Loucy (cell line): ENCODE measurements at regions not wholly inside any gene's neighbourhood (a gene's known extent, or its start where the extent isn't known, plus 50 kb on each side); places are given as distances from the start of the nearest gene placed in this dataset.

Source experiments
- H2AFZ ChIP-seq: fragments of 200-600 bp; sonication (generic); 2 replicates; pipeline ENCODE4 v1.6.0; 2016; ENCODE audit warnings: antibody characterized with exemption, mild to moderate bottlenecking, low read length, moderate library complexity
- H3F3A ChIP-seq: fragments of 200-600 bp; 2 replicates; pipeline ENCODE4 v1.6.0; 2016; ENCODE audit warnings: antibody characterized with exemption, low read depth, mild to moderate bottlenecking
- H3K27me3 ChIP-seq: fragments of 200-600 bp; sonication (generic); 2 replicates; pipeline ENCODE4 v1.6.1; 2014; ENCODE audit warnings: low read length, mild to moderate bottlenecking; ENCODE audit not compliant: insufficient read depth, poor library complexity, severe bottlenecking
- H3K36me3 ChIP-seq: fragments of 200-600 bp; sonication (generic); 2 replicates; pipeline ENCODE4 v1.6.1; 2016; ENCODE audit warnings: low read length; ENCODE audit not compliant: insufficient read depth
- H3K4me1 ChIP-seq: fragments of 200-600 bp; sonication (generic); 2 replicates; pipeline ENCODE4 v1.5.1; 2014; ENCODE audit warnings: low read length, mild to moderate bottlenecking; ENCODE audit not compliant: insufficient read depth, poor library complexity, severe bottlenecking
- H3K4me2 ChIP-seq: fragments of 200-600 bp; sonication (generic); 2 replicates; pipeline ENCODE4 v1.6.0; 2014; ENCODE audit warnings: antibody characterized with exemption, low read length, low read depth, mild to moderate bottlenecking; ENCODE audit not compliant: poor library complexity, severe bottlenecking
- H3K4me3 ChIP-seq: fragments of 200-600 bp; sonication (generic); 2 replicates; pipeline ENCODE4 v1.5.1; 2014; ENCODE audit warnings: low read length, mild to moderate bottlenecking, mixed read lengths; ENCODE audit not compliant: poor library complexity, severe bottlenecking
- H3K79me2 ChIP-seq: fragments of 200-600 bp; sonication (generic); 2 replicates; pipeline ENCODE4 v1.6.1; 2014; ENCODE audit warnings: low read length; ENCODE audit not compliant: insufficient read depth
- H3K9ac ChIP-seq: fragments of 200-600 bp; sonication (generic); 2 replicates; pipeline ENCODE4 v1.6.0; 2014; ENCODE audit warnings: mild to moderate bottlenecking, low read depth, low read length, moderate library complexity; ENCODE audit not compliant: poor library complexity, severe bottlenecking
- H3K9me2 ChIP-seq: fragments of 200-600 bp; sonication (generic); replicated peaks from 2 replicates; pipeline ENCODE4 v1.6.1; 2016; ENCODE audit warnings: low read depth, low read length, mixed read lengths
- H3K9me3 ChIP-seq: fragments of 200-600 bp; sonication (generic); 2 replicates; pipeline ENCODE4 v1.6.1; 2014; ENCODE audit warnings: mild to moderate bottlenecking, antibody characterized with exemption, low read length, low read depth; ENCODE audit not compliant: insufficient read depth
- H4K20me1 ChIP-seq: fragments of 200-600 bp; sonication (generic); 2 replicates; pipeline ENCODE4 v1.6.0; 2014; ENCODE audit warnings: antibody characterized with exemption, low read length, mild to moderate bottlenecking; ENCODE audit not compliant: insufficient read depth, poor library complexity, severe bottlenecking
- CTCF ChIP-seq: fragments of 200-600 bp; sonication (generic); conservative IDR thresholded peaks from 2 replicates; pipeline ENCODE4 v1.5.1; 2014; ENCODE audit warnings: mild to moderate bottlenecking, antibody characterized with exemption, low read length
- EZH2phosphoT487 ChIP-seq: fragments of 200-600 bp; IDR thresholded peaks from 2 replicates; pipeline ENCODE4 v1.6.1; 2018; ENCODE audit warnings: antibody characterized with exemption, mild to moderate bottlenecking, moderate library complexity, borderline replicate concordance

- H3K36me3 ChIP-seq, result no peaks in the 10 kb centered on the region
- H2AFZ ChIP-seq, result no peak overlapping the region
- no peaks in the 10 kb centered on the region for H3K27me3 ChIP-seq
- no peaks in the 10 kb centered on the region for H4K20me1 ChIP-seq
- TF ChIP-seq EZH2phosphoT487 (no peak), CTCF (no peak)
- no peaks in the 10 kb centered on the region for H3K9me2 ChIP-seq
- H3K4me2 ChIP-seq, result no peak overlapping the region
- H3K9me3 ChIP-seq, result no peaks in the 10 kb centered on the region
- H3K4me3 ChIP-seq, result no peak overlapping the region
- no peak overlapping the region for H3K9ac ChIP-seq
- no peaks in the 10 kb centered on the region for H3F3A ChIP-seq
- H3K79me2 ChIP-seq, result no peaks in the 10 kb centered on the region
- no peaks in the 10 kb centered on the region for H3K4me1 ChIP-seq
Observed at GRCh38 chr22:44403166-44403565, 90.4 kb upstream of the SHISAL1 start.

GRCh38 chr22:44402196-44403111 is 89.7 kb upstream of the SHISAL1 start:
- TF ChIP-seq EZH2phosphoT487, result no peak
- no peak for TF ChIP-seq CTCF
- Histone ChIP-seq H3K27me3 (no peaks in the 10 kb centered on the region), H3K79me2 (no peaks in the 10 kb centered on the region), H3K4me2 (no peak overlapping the region), H2AFZ (no peak overlapping the region), H4K20me1 (no peaks in the 10 kb centered on the region), H3K9ac (no peak overlapping the region), H3K36me3 (no peaks in the 10 kb centered on the region), H3K4me1 (no peaks in the 10 kb centered on the region), H3F3A (no peaks in the 10 kb centered on the region), H3K9me3 (no peaks in the 10 kb centered on the region), H3K9me2 (no peaks in the 10 kb centered on the region), H3K4me3 (no peak overlapping the region)

GRCh38 chr22:44401783-44402110 is 89.0 kb upstream of the SHISAL1 start:
- Histone ChIP-seq H3K27me3 (no peaks in the 10 kb centered on the region), H3K4me1 (no peaks in the 10 kb centered on the region), H3K36me3 (no peaks in the 10 kb centered on the region), H4K20me1 (no peaks in the 10 kb centered on the region), H3K4me2 (no peak overlapping the region), H3K79me2 (no peaks in the 10 kb centered on the region), H3K9ac (no peak overlapping the region), H3K9me2 (no peaks in the 10 kb centered on the region), H3K4me3 (no peak overlapping the region), H3F3A (no peaks in the 10 kb centered on the region), H2AFZ (no peak overlapping the region), H3K9me3 (no peaks in the 10 kb centered on the region)
- TF ChIP-seq CTCF (no peak), EZH2phosphoT487 (no peak)
